HG03439 (cell line): ENCODE measurements at regions not wholly inside any gene's neighbourhood (a gene's known extent, or its start where the extent isn't known, plus 50 kb on each side); places are given as distances from the start of the nearest gene placed in this dataset.
"Not testable (repeated sequence)": the region's sequence is repeated elsewhere in the genome, so short reads cannot be mapped to it uniquely, and the experiment has no call there.

Source experiments
- ATAC-seq: cut with Tn5 transposase; IDR thresholded peaks from one replicate; pipeline ENCODE4 v1.9.1; 2021; ENCODE audit warnings: mild to moderate bottlenecking, moderate library complexity; ENCODE audit not compliant: unreplicated experiment

DNA sequence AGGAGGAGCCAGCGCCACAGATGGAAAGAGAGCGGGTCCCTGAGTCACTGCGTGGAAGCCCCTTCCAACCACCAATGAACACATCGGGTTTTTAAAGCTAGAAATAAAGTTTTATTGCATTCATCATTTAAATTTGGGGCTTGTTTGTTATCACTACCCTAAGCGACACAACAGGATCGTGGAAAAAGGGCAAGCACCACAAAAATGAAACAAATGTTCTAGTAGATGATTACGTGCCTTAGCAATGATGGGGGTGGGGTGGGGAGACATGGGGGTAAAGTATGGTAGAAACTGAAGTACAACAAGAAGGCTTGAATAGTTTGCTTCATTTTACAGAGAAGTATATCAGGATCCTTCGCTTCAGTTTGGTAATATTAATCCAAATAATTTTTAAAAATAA, 221.6 kb upstream of the ATP10A start:
- no peak for ATAC-seq

GRCh38 chr15:26083896-26084295, 220.8 kb upstream of the ATP10A start:
- ATAC-seq = no peak

GRCh38 chr15:26083457-26083856, 220.3 kb upstream of the ATP10A start:
- ATAC-seq = no peak

- peak; percentile 89 for ATAC-seq
Observed at GRCh38 chr15:26082221-26083109, 219.3 kb upstream of the ATP10A start.

DNA sequence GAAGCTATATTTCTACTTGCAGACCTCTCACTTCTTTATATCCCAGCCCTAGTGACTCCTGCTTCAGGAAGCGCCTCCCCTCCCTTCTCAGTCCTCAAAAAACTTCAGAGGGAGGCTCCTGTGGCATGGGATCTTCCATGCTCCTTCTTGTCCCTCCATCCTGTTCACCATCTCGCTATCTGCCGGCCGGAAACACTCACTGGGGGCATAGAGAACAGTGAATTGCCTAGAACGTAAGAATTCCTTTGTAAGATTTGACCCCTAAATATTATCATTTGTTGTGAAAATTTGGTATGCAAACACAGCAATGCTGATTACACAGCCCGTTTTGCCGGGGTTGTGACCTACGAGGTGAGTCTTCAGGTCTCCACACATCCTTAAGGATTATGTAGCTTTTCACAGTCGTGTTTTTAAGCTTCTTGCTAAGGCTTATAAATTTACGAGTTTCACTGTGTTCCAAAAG, 218.7 kb upstream of the ATP10A start:
- ATAC-seq = no peak

DNA sequence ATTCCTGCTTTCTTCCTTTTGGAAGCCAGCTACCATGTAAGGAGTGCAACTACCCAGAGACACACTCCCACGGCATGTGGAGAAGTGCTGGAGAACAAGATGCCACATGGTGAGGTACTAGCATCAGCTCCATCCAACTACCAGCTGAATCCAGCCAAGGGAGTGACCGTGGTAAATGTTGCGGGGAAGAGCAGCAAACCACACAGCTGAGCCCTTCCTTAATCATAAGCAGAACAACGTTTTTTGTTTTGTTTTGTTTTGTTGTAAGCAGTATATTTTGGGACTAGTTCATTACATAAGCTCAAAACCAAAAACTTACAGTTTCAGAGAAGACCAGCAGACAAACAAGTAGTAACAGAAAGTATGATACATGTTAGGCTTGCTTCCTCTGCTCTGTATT, 212.6 kb upstream of the ATP10A start:
- ATAC-seq = no peak

DNA sequence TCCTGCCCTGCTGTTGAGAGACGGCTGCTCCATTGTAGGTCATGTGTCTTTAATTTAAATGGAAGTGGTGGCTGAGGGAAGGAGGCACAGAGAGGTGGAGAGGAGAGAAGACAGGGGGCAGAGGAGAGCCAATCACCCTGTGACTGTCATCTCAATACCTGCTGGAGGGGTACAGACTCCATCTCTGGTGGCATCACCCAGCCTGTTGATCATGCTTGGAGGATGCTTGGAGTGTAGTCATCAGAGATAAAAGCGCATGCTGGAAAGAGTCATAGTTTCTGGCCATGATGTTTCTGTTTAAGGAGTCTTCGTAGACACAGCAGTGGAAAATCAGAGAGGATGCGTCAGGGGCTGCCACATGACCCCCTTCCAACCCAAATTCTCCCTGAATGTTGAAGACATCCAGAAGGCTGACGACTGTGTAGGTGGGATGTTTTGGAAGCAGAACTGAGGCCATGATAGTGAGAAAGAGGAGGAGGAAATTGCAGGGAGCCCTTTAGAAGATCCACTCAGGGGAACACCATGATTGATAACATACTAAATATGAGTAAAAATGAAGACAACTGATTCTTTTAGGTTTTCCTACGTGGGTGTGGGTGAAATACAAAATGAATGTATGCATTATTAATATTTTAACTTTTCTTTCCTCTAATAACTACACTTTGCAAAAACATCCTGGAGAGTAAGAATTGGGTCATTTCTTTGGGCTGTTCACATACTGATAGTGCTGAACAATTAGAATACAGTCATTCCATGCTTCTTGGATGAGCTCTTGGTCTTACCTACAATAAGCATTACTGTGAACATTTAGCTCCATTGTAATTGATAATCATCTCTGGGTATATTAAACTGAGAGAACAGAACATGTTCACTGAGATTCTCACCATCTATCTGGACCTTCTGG, 210.6 kb upstream of the ATP10A start:
- ATAC-seq = no peak

GRCh38 chr15:26070095-26070532, 207.0 kb upstream of the ATP10A start:
- no peak for ATAC-seq

GRCh38 chr15:26069231-26069641, 206.1 kb upstream of the ATP10A start:
- no peak for ATAC-seq

DNA sequence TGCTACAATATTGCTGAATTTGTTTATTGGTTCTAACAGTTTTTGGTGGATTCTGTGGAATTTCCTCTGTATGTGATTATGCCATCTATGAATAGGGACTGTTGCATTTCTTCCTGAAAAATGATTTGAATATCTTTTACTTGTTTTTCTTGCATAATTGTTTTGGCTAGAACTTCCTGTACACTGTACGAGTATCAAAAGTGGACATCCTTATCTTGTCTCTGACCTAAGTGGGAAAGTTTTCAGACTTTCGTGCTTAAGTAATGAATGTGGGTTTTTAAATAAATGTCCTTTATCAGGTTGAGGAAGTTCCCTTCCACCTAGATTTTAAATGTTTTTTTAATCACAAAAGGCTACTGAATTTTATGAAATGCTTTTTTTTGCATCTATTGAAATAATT, 203.8 kb upstream of the ATP10A start:
- no peak for ATAC-seq

GRCh38 chr15:26065723-26066122, 202.6 kb upstream of the ATP10A start:
- no peak for ATAC-seq

DNA sequence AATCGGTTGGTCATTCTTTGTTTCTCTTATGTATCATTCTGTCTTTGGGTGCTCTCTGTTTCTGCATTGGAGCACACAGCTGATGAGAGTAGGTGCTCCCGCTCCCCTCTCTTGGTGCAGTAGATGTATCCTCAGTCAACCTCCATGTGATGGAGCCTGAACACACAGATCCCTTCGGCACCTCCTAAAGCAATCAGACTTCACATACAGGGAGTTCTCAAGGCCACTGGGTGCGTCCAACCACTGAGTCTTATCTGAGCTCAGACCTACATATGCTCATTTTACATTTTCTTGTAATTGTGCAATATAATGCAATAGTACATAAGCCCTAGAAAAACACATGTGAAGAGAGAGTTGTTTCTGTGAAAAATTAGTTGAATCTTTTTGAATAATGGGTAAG, 198.1 kb upstream of the ATP10A start:
- no peak for ATAC-seq

DNA sequence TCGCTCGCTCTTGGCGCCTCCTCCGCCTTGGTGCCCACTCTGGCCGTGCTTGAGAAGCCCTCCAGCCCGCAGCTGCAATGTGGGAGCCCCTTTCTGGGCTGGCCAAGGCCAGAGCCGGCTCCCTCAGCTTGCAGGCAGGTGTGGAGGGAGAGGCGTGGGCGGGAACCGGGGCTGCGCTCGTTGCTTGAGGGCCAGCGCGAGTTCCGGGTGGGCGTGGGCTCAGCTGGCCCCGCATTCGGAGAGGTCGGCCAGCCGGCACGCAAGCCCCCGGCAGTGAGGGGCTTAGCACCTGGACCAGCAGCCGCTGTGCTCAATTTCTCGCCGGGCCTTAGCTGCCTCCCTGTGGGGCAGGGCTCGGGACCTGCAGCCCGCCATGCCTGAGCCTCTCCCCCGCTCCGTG, 193.6 kb upstream of the ATP10A start:
- not testable (repeated sequence) for ATAC-seq

DNA sequence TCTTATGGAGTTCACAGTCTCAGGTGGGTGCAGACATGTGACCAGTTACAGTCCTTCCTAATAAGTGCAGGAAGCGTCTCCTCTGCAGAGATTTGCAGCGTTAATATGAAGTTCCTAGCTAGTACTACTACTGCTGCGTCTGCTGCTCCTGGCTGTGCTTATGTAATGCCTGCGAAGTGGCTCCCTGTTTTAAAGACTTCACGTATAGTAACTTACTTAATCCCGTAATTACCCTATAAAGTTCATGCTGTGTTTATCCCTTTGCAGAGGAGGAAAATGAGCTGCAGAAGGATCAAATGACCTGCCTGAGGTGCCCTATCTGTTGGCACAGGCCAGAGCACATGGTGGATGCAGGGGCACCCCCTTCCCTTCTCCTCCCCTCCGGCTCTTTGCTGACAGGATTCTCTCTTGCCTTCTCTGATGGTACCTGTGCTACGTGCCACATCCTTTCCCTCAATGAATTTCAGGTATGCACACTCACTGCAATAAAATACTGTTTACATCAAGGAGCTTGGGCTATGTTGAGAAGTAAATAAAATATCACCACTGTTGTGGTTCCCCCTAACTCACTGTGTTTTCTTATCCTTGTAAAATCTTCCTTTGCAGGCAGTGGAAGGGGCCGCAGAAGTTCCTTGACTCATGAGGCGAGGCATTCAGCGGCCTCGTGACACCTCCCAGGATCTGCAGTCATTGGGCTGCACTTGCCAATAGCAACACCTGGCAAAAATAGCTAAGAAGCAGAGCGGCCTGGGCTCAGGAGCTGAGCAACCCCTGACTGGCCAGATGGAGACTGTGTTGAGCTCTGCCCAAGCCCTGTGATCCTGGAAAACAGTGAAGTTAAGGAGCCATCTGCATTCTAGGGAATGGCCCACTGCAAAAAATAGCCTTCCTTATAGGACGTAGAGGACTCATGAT, 188.9 kb upstream of the ATP10A start:
- no peak for ATAC-seq

DNA sequence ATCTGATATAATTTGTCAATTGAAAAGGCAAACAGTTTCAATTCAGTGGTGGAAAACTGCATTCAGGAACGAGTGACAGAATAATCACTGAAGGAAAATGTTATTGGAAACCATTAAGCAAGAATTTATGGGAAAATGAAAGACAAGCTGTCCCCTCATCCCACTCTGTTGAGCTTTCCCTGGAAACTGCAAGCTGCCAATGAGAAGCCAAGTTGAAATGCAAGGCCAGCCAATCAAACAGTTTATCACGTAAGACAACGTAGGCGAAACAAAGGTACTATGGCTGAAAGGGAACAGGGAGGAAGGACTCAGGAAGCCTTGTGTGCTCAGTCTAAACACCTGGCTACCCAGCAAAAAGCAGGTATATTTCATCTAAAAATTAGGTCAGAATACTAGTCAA, 187.9 kb upstream of the ATP10A start:
- ATAC-seq = no peak

- ATAC-seq = no peak
Observed at GRCh38 chr15:26049900-26050657, 187.0 kb upstream of the ATP10A start.

GRCh38 chr15:26048669-26049068, 185.5 kb upstream of the ATP10A start:
- no peak for ATAC-seq

DNA sequence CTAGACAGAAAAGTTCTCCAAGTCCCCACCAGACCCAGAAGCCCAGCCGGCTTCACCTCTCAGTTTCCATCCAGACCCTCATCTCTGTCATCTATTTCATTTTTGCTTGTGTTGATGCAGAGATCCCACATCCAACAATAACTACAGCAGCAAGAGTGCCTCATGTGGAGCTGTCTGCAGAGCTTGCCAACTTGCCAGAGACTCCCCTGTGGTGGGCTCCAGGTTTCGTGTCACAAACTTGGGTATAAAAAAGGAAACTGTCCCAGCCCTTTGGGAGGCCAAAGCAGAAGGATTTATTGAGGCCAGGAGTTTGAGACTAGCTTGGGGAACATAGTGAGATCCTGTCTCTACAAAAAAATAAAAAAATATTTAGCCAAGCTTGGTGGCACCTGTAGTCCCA, 182.4 kb upstream of the ATP10A start:
- no peak for ATAC-seq

DNA sequence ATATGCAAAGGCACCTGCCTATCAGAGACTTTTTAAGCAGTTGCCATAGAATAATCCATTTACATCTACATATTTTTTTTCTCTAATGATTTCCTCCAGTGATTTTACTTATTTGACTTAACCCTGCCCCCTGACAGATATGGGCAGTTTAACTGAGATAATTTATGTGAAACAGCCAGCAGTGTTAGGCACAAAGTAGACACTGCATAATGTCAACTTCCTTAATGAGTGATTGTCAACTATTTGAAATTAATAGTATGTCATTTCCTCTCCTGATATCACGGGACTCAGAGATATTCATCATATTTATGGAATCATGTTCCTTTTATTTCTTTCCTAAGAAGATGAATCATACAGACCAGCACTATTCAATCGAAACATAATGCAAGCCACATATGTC, 179.9 kb upstream of the ATP10A start:
- ATAC-seq = no peak

GRCh38 chr15:26038693-26039092, 175.6 kb upstream of the ATP10A start:
- no peak for ATAC-seq
